ENCODE measurements at regions not wholly inside any gene's neighbourhood (a gene's known extent, or its start where the extent isn't known, plus 50 kb on each side); places are given as distances from the start of the nearest gene placed in this dataset.

DNA sequence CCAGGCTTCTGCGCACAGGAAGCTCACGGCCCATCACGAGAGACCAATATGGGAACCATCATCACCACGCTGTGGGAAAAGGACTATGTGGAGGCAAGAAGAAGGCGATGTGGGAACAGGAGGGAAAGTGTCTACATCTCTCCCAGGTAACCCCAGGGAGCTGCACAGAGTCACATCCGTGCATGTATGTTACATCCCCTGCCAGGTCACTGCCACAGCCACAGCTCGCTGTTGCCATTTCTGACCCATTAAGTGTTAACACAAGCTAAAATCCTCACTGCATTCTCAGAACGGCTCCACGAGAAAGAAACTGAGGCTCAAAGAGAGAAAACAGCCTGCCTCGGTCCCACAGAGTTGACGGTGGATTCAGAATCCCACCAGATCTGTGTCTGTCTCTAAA is 319.1 kb downstream of the FOXL1 start:
- Histone ChIP-seq H3K36me3 (ENCODE audit: control insufficient read depth, insufficient read depth, low read length) (no peaks in the 10 kb centered on the region), H3K4me3 (replicated peaks; ENCODE audit: low read depth, low read length) (no peak overlapping the region), H3K27me3 (replicated peaks; ENCODE audit: control insufficient read depth, insufficient read depth, low read length) (peaks cover 2% of the 10 kb centered on the region)
- no peak for DNase-seq (ENCODE audit: extremely low read depth, insufficient read length)
- TF ChIP-seq, protein P1, sequence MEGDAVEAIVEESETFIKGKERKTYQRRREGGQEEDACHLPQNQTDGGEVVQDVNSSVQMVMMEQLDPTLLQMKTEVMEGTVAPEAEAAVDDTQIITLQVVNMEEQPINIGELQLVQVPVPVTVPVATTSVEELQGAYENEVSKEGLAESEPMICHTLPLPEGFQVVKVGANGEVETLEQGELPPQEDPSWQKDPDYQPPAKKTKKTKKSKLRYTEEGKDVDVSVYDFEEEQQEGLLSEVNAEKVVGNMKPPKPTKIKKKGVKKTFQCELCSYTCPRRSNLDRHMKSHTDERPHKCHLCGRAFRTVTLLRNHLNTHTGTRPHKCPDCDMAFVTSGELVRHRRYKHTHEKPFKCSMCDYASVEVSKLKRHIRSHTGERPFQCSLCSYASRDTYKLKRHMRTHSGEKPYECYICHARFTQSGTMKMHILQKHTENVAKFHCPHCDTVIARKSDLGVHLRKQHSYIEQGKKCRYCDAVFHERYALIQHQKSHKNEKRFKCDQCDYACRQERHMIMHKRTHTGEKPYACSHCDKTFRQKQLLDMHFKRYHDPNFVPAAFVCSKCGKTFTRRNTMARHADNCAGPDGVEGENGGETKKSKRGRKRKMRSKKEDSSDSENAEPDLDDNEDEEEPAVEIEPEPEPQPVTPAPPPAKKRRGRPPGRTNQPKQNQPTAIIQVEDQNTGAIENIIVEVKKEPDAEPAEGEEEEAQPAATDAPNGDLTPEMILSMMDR (IDR thresholded peaks at IDR 0.05; ENCODE audit: insufficient read depth, low read length, poor library complexity, severe bottlenecking) = no peak

DNA sequence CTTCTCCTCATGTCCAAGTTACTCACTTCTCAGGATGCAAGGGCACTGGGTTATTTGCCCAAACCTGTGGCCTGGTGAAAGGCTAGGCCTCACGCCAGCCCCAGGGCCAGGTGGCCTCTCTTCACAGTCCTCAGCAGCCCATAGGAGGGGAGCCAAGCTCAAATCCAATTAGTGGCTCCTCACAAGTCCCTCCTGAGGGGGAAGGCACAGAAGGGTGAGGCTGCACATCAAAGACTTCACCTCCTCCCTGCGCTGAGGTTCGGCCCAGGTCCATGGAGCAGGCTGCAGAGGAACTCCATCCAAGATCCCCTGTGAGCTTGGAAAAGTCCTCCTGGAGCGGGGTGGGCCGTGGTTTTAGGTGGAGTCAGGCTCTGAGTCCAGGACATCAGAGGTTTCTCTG is 320.0 kb downstream of the FOXL1 start:
- Histone ChIP-seq H3K4me3 (replicated peaks; ENCODE audit: low read depth, low read length) (no peak overlapping the region), H3K36me3 (ENCODE audit: control insufficient read depth, insufficient read depth, low read length) (no peaks in the 10 kb centered on the region), H3K27me3 (replicated peaks; ENCODE audit: control insufficient read depth, insufficient read depth, low read length) (peaks cover 2% of the 10 kb centered on the region)
- DNase-seq (ENCODE audit: extremely low read depth, insufficient read length) = no peak
- TF ChIP-seq, protein P1 (IDR thresholded peaks at IDR 0.05; ENCODE audit: insufficient read depth, low read length, poor library complexity, severe bottlenecking) = no peak

DNA sequence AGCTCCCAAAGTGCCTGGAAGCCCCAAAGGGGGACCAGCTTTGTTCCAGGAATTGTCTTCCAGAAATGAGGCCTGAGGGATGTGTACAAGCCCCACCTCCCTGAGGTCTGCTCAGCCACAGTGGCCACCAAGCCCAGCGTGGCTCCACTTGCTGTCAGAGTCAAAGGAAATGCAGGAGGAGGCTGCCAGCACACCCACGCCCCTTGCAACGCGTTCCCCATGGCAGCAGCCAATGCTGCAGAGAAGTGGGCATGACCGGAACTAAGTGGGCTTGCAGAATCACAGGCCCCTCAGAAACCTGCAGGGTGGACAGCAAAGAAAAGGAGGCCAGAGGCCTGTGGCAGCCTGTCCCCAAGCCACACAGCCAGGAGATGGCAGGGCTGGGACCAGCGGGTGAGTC is 320.8 kb downstream of the FOXL1 start:
- Histone ChIP-seq H3K27me3 (replicated peaks; ENCODE audit: control insufficient read depth, insufficient read depth, low read length) (peaks cover 2% of the 10 kb centered on the region), H3K4me3 (replicated peaks; ENCODE audit: low read depth, low read length) (no peak overlapping the region), H3K36me3 (ENCODE audit: control insufficient read depth, insufficient read depth, low read length) (no peaks in the 10 kb centered on the region)
- no peak for DNase-seq (ENCODE audit: extremely low read depth, insufficient read length)
- TF ChIP-seq, protein P1 (IDR thresholded peaks at IDR 0.05; ENCODE audit: insufficient read depth, low read length, poor library complexity, severe bottlenecking) = no peak

DNA sequence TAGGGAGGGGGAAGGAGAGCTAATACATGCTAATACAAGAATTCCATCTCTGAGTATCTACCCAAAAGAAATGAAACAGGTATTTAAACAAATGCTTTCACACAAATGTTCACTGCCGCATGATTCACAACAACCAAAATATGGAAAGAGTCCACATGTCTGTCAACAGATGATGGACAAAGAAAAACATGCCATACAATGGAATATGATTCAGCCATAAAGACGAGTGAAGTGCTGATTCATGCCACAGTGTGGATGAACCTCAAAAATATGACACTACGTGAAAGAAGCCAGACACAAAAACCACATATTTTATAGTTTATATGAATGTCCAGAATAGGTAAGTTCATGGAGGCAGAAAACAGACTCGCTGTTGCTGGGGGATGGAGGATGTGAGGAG is 321.4 kb downstream of the FOXL1 start:
- H3K36me3 ChIP-seq (ENCODE audit: control insufficient read depth, insufficient read depth, low read length) = no peaks in the 10 kb centered on the region
- no peak for DNase-seq (ENCODE audit: extremely low read depth, insufficient read length)
- no peak overlapping the region for H3K4me3 ChIP-seq (replicated peaks; ENCODE audit: low read depth, low read length)
- TF ChIP-seq, protein P1 (IDR thresholded peaks at IDR 0.05; ENCODE audit: insufficient read depth, low read length, poor library complexity, severe bottlenecking) = no peak
- H3K27me3 ChIP-seq (replicated peaks; ENCODE audit: control insufficient read depth, insufficient read depth, low read length) = peaks cover 2% of the 10 kb centered on the region

DNA sequence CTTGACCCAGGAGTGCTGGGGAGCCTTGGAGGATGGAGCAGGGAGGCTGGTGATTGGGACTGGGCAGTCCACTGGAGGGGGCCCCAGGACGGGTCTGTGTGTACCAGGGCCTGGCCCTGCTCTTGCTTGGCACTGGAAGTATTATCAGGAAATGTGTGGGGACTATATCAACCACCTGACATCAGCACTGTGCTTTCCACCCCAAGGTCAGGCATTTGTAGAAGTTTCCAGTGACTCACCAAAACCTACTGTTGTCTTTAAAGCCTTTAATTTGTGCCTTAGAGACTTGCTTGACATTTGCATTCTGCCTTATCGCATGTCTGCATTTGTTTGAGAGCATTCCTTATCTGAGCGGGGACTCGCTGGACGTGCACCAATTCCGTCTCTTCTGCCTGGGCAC is 323.1 kb downstream of the FOXL1 start:
- H3K27me3 ChIP-seq (replicated peaks; ENCODE audit: control insufficient read depth, insufficient read depth, low read length) = no peaks in the 10 kb centered on the region; the same call in none of the 2 replicates
- TF ChIP-seq, protein P1 (IDR thresholded peaks at IDR 0.05; ENCODE audit: insufficient read depth, low read length, poor library complexity, severe bottlenecking) = no peak
- no peak for DNase-seq (ENCODE audit: extremely low read depth, insufficient read length)
- H3K36me3 ChIP-seq (ENCODE audit: control insufficient read depth, insufficient read depth, low read length) = no peaks in the 10 kb centered on the region
- H3K4me3 ChIP-seq (replicated peaks; ENCODE audit: low read depth, low read length) = no peak overlapping the region

DNA sequence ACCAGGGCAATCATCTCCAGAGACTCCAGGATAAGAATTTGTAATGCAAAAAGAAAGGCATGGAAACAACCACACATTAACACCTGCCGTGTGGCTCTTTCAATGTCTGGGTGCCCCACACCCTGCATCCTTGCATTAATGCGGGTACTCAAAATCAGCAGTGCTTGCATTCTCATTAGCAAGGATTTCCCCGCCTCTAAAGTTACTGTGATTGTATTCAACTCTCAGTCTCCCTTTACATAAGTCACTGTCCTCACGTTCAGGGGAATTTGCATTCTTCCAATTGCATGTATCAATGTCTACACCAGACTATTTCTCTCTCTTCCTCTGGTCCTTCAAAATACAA is 324.3 kb downstream of the FOXL1 start:
- H3K4me3 ChIP-seq (replicated peaks; ENCODE audit: low read depth, low read length) = no peak overlapping the region
- no peaks in the 10 kb centered on the region; the same call in none of the 2 replicates for H3K27me3 ChIP-seq (replicated peaks; ENCODE audit: control insufficient read depth, insufficient read depth, low read length)
- no peak for DNase-seq (ENCODE audit: extremely low read depth, insufficient read length)
- H3K36me3 ChIP-seq (ENCODE audit: control insufficient read depth, insufficient read depth, low read length) = no peaks in the 10 kb centered on the region
- TF ChIP-seq, protein P1 (IDR thresholded peaks at IDR 0.05; ENCODE audit: insufficient read depth, low read length, poor library complexity, severe bottlenecking) = no peak

All from GM06990 (cell line).